WTC11 (cell line): ENCODE measurements at regions not wholly inside any gene's neighbourhood (a gene's known extent, or its start where the extent isn't known, plus 50 kb on each side); places are given as distances from the start of the nearest gene placed in this dataset.

Source experiments
- ATF1 ChIP-seq: sonication (generic); formaldehyde crosslinking; IDR thresholded peaks from 2 replicates; pipeline ENCODE4 v1.8.1; 2023; ENCODE audit warnings: mild to moderate bottlenecking, moderate library complexity, missing genetic modification reagents
- CREB1 ChIP-seq: sonication (generic); formaldehyde crosslinking; IDR thresholded peaks from 2 replicates; pipeline ENCODE4 v1.8.0; 2023; ENCODE audit warnings: mild to moderate bottlenecking, missing genetic modification reagents
- CTCF ChIP-seq: fragments of 200-600 bp; IDR thresholded peaks from 2 replicates; pipeline ENCODE4 v1.8.0; 2022; ENCODE audit warnings: antibody characterized with exemption
- ELF4 ChIP-seq: sonication (generic); formaldehyde crosslinking; IDR thresholded peaks from 2 replicates; pipeline ENCODE4 v1.8.1; 2022; ENCODE audit warnings: low read depth, mild to moderate bottlenecking, moderate library complexity, missing genetic modification reagents
- MYBL2 ChIP-seq: sonication (generic); formaldehyde crosslinking; IDR thresholded peaks from 2 replicates; pipeline ENCODE4 v1.8.1; 2023; ENCODE audit warnings: mild to moderate bottlenecking, moderate library complexity, missing genetic modification reagents
- NR2C2 ChIP-seq: sonication (generic); formaldehyde crosslinking; IDR thresholded peaks from 2 replicates; pipeline ENCODE4 v1.8.0; 2022; ENCODE audit warnings: mild to moderate bottlenecking, missing genetic modification reagents
- USF1 ChIP-seq: sonication (generic); formaldehyde crosslinking; IDR thresholded peaks from 2 replicates; pipeline ENCODE4 v1.8.0; 2022; ENCODE audit warnings: mild to moderate bottlenecking, missing genetic modification reagents
- USF2 ChIP-seq: sonication (generic); formaldehyde crosslinking; IDR thresholded peaks from 2 replicates; pipeline ENCODE4 v1.8.1; 2023; ENCODE audit warnings: mild to moderate bottlenecking, missing genetic modification reagents, moderate library complexity
- ZNF263 ChIP-seq: sonication (generic); formaldehyde crosslinking; IDR thresholded peaks from 2 replicates; pipeline ENCODE4 v1.8.1; 2022; ENCODE audit warnings: low read depth, mild to moderate bottlenecking, moderate library complexity, missing genetic modification reagents
- ZNF317 ChIP-seq: sonication (generic); formaldehyde crosslinking; IDR thresholded peaks from 2 replicates; pipeline ENCODE4 v1.8.1; 2023; ENCODE audit warnings: low read depth, mild to moderate bottlenecking, moderate library complexity, missing genetic modification reagents, borderline replicate concordance

GRCh38 chr1:199665371-199665770, 362.1 kb upstream of the NR5A2 start:
- TF ChIP-seq USF1 (CRISPR knock-in tag) (no peak), CTCF (no peak), ZNF317 (CRISPR knock-in tag) (no peak), ZNF263 (no peak), NR2C2 (CRISPR knock-in tag) (no peak), ATF1 (CRISPR knock-in tag) (no peak), CREB1 (CRISPR knock-in tag) (no peak), USF2 (CRISPR knock-in tag) (no peak), MYBL2 (CRISPR knock-in tag) (no peak), ELF4 (CRISPR knock-in tag) (no peak)
